Keratinocyte (primary cell): ENCODE measurements at regions not wholly inside any gene's neighbourhood (a gene's known extent, or its start where the extent isn't known, plus 50 kb on each side); places are given as distances from the start of the nearest gene placed in this dataset.

Source experiments
- CTCF ChIP-seq, 3 experiments: IDR thresholded peaks in 1 of 3; conservative IDR thresholded peaks in 1 of 3; optimal IDR thresholded peaks in 1 of 3; 2 replicates in 2 of 3; 3 replicates in 1 of 3; pipeline versions ENCODE3 to v1.5.1; 2011; ENCODE audit warnings: low read length in 3 of 3, mild to moderate bottlenecking in 3 of 3, moderate library complexity in 2 of 3, control low read depth in 1 of 3, inconsistent platforms in 1 of 3; ENCODE audit not compliant: insufficient read depth in 2 of 3; ENCODE audit errors: extremely low read depth in 1 of 3
- EZH2 ChIP-seq: IDR thresholded peaks from one replicate; pipeline ENCODE4 v1.6.1; 2012; ENCODE audit warnings: inconsistent platforms, mild to moderate bottlenecking, low read length, moderate library complexity

GRCh38 chr5:114113604-114114003 lies 248.3 kb upstream of the KCNN2 start:
- TF ChIP-seq CTCF (optimal IDR thresholded peaks at IDR 0.05 in 1 of 3, IDR thresholded peaks at IDR 0.05 in 1 of 3, conservative IDR thresholded peaks at IDR 0.05 in 1 of 3; ENCODE audit: extremely low read depth in 1 of 3, insufficient read depth in 2 of 3, low read length in 3 of 3) (no peak), EZH2 (no peak)
